ENCODE measurements at regions not wholly inside any gene's neighbourhood (a gene's known extent, or its start where the extent isn't known, plus 50 kb on each side); places are given as distances from the start of the nearest gene placed in this dataset.

- TF ChIP-seq, protein P1, sequence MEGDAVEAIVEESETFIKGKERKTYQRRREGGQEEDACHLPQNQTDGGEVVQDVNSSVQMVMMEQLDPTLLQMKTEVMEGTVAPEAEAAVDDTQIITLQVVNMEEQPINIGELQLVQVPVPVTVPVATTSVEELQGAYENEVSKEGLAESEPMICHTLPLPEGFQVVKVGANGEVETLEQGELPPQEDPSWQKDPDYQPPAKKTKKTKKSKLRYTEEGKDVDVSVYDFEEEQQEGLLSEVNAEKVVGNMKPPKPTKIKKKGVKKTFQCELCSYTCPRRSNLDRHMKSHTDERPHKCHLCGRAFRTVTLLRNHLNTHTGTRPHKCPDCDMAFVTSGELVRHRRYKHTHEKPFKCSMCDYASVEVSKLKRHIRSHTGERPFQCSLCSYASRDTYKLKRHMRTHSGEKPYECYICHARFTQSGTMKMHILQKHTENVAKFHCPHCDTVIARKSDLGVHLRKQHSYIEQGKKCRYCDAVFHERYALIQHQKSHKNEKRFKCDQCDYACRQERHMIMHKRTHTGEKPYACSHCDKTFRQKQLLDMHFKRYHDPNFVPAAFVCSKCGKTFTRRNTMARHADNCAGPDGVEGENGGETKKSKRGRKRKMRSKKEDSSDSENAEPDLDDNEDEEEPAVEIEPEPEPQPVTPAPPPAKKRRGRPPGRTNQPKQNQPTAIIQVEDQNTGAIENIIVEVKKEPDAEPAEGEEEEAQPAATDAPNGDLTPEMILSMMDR (IDR thresholded peaks at IDR 0.05): no peak
- TF ChIP-seq POLR2AphosphoS5 (IDR thresholded peaks at IDR 0.05; ENCODE audit: insufficient read depth in 1 of 2, low read depth in 1 of 2): no peak
- no peak for TF ChIP-seq POLR2A (IDR thresholded peaks at IDR 0.05)
Observed at GRCh38 chr2:181326661-181327060, 130.5 kb upstream of the ITGA4 start.

All from vagina (tissue), 2 donors.